ENCODE measurements at regions not wholly inside any gene's neighbourhood (a gene's known extent, or its start where the extent isn't known, plus 50 kb on each side); places are given as distances from the start of the nearest gene placed in this dataset.

GRCh38 chr10:64261092-64261491, 739.9 kb downstream of the REEP3 start:
- no peak for DNase-seq

- DNase-seq: no peak
Observed at GRCh38 chr10:64261676-64262075, 740.5 kb downstream of the REEP3 start.

GRCh38 chr10:64265961-64266360, 744.8 kb downstream of the REEP3 start:
- DNase-seq: no peak

GRCh38 chr10:64271508-64271907, 750.3 kb downstream of the REEP3 start:
- DNase-seq: no peak

DNA sequence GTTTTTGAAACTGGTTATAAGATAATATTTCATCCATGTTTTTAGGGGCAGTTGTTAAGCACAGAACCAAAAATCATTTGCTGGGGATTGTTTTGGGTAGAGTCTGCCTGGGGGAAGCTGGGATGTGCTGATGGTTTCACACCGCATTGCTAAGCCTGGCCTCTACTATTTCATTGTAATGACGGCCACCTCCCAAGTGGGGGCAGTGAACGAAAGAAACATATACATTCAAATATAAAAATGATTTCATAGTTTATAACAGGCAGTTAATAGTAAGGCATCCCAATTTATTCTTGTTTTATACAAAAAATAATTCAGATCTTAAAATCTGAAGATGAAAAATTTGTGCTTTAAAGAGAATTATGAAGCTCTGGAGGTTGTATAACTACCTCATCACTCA, 750.8 kb downstream of the REEP3 start:
- DNase-seq: no peak

DNA sequence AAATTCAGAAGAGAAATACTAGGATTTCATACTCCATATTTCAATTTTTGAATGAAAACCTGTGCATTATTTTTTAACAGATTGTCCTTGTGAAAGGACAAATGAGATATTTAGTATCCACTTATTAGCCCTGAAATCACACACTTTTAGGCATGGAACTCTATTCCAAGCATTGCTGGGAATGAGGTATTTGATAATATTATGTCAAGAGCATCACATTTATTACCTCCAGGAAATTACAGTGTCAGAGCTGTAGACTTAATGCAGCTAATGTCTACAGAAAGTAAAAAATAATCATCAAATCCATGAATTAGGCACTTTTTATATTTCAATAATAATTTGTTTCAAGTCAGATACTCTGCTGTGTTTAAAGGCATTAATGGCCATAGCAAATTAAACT, 753.8 kb downstream of the REEP3 start:
- no peak for DNase-seq

DNA sequence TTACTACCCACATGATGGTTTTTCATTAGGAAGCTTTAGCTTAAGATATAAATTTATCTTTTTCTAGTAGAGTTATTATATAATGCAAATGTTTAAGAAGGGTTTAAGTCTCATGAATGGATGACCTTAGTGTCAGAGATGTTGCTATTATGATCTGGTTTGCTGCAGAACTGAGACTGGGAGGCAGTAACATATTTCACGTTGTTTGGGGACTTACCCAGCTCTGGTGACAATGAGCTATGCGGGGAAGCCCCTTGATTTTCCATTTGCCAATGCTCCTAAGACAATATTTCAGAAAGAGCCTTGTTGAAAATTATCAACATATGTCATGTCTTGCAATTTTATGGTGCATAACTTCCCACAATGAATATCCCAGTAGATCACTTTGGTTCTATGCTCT, 754.6 kb downstream of the REEP3 start:
- DNase-seq: no peak

DNA sequence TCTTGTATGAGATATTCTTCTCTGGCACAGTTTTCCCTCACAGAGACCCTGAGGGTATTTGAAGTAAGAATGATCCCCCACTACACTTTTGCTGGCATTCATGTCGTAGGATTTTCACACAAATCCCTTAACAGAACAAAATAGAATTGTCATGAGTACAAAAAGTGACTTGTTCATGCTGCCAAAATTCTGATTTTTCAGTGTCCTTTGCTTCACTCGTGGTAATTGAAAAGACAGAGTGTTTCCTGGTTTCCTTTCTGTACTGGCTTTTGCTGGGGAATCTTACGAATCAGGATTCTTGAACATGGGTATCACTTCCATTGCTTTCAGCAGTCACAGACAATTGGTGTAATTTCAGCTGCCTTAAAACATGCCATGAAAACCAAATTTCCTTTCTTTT, 756.3 kb downstream of the REEP3 start:
- no peak for DNase-seq

GRCh38 chr10:64283621-64284020, 762.4 kb downstream of the REEP3 start:
- no peak for DNase-seq

GRCh38 chr10:64286533-64286932, 765.3 kb downstream of the REEP3 start:
- DNase-seq: no peak

- DNase-seq: no peak
Observed at GRCh38 chr10:64288404-64288803, 767.2 kb downstream of the REEP3 start.

- no peak for DNase-seq
Observed at GRCh38 chr10:64303566-64303965, 782.4 kb downstream of the REEP3 start.

DNA sequence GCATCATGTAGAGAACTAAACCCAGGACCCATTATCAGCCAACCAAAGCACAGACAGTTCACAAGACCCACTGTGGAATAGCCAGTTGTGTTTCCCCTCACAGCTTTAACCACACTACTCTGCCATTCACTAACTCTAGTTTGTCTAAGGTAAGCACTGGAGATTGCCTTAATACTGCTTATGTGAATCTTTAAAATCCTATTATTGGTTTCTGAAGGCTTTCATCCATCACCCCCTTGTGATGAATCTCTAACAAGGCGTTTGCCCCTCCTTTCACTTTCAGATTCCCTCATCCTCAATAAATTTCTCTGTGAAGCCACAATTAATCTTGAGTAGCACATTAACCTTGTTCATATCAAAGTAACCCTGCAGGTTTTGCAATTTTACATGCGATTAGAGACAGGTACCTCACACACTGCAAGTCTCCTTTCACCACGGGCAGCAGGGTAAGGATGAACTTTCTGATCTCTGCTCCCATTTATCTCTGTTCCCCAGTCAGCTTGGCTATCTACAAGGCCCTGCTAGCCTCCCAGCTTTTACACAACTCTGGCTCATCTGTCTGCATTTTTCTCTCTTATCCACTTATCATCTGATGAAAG, 785.6 kb downstream of the REEP3 start:
- DNase-seq: no peak

DNA sequence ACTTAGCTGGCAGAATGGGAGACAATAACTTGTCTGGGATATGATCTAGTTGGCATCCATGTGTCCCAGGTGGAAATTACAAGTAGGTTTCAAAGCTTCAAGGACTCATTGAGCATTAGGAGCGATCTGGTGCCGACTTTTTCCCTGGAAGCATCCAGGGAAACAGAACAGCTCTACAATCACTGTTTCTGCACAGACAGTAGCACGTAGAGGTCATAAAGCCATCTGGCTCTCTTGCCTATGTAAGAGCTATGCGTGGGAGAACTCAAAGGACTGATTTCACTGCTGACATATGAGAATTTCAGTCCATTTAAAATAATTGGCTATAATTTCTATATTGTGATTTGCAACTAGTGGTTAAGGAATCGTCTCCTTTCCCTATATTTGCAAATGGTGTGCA, 791.7 kb downstream of the REEP3 start:
- no peak for DNase-seq

DNA sequence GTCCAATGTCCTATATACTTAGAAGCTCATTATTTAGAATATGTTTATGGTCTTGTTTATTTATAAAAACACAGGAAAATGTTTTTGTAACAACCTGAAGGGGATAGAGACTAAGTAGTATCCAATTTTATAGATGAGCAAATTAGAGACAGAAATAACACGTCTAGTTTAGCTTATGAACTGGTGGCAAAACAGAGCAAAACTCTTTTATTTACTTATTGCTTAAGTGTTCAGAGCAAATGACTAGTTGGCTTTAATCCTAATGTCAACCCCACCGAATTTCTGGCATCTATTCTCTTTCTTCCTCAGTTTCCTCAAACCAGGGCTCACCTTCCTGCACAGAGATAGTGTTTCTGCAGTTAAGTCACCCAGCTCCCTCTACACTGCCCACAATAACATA, 792.8 kb downstream of the REEP3 start:
- DNase-seq: no peak

DNA sequence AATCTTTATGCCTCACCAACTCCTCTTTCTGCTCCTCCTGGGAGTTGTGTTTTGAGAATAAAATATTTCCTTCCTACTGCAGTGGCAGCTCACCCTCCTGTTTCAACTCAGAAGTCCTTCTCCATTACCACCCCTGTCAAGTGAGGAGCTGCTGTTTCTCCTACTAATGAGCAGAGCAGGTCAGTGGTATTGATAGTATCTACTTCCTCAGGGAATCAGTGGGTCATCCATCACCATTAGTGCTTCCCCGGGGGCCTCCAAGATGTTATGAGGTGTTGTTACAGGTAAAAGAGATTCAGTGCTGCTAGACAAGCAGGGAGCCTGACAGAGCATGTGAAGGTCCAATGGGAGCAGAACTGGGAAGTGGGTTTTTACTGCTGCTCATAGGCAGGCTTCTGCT, 795.2 kb downstream of the REEP3 start:
- no peak for DNase-seq

GRCh38 chr10:64316833-64317232, 795.6 kb downstream of the REEP3 start:
- no peak for DNase-seq

DNA sequence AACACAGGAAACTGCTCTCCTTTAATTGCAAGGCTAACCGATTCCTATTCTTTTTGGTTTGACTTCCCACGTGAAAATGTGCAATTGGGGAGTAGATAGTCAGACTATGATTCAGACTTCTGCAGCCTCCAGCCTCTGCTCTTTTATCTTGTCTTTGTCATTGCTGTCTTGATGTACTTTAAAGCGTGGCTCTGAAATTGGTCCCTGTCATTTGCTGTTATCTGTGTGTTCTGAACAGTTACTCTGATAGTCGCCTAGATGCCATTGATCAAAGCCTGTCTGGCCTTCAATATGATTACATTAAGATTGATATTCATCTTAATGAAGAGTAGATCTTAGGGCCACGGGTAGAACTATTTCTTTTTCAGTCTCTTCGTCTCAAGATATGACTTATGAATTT, 799.2 kb downstream of the REEP3 start:
- no peak for DNase-seq

DNA sequence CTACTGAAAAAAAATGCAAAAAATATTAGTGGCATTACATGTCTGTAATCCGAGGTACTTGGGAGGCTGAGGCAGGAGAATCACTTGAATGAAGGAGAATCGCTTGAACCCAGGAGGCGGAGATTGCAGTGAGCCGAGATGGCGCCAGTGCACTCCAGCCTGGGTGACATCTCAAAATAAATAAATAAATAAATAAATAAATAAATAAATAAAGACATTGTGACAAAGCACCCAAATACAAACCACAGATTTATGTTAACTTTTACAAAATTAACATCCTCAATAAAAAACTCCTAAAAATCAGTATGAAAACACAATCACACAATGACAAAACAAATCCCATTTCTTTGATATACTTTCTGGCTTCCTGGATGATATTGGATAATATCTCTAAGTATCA, 808.3 kb downstream of the REEP3 start:
- DNase-seq: no peak

DNA sequence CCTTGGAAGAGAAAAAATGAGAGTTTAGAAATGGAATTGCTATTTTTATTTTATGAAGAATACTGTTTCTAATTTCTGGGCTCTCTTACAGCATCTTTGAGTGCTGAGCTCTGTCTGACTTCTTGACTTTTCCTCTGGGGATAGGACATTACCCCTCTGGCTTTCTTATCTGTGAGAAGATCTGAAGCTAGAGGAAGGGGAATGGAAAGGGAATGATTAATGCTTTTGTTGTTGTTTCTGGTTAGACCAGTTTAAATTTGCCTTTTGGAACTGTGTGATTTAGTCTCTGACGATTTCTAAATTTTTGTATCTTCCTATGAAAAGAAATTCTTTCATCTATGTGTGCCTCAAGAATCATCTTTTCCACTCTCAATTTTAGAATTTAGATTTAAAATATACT, 811.4 kb downstream of the REEP3 start:
- DNase-seq: no peak

DNA sequence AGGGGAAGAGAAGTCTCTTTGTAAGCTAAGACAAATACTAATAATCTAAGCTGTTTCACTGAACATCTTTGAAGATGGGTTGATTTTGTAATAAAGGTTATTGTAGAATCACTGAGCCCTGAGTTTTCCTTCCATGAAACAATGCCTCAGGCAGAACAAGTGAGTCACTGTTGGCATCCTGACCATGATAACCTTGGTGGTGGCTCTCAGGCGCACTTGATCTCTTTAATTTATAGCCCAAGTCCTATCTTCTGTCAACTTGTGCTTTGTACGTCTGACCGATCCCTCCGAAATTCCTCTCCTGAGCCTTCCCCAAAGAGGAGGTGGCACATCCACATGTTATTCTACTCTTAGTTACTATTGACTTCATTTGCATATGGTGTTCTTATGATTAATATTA, 812.9 kb downstream of the REEP3 start:
- DNase-seq: no peak

DNA sequence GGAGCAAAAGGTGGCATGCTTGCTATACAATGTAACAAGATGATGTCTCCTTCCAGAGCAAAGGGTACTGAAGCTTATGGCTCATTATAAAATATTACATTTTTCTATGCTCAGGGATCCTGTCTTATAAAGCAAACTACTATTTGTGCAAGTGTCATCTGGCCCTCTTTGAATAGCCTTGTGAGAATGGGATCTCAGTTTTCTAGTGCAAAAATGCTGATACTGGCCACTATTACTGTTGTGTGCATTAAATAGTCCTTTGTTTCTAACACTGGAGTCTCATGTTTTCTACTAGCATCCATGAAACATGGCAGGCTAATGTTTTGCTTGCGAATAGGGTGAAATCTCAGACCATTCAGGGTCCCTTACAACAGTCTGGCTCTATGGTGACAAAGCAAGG, 823.0 kb downstream of the REEP3 start:
- no peak for DNase-seq

DNA sequence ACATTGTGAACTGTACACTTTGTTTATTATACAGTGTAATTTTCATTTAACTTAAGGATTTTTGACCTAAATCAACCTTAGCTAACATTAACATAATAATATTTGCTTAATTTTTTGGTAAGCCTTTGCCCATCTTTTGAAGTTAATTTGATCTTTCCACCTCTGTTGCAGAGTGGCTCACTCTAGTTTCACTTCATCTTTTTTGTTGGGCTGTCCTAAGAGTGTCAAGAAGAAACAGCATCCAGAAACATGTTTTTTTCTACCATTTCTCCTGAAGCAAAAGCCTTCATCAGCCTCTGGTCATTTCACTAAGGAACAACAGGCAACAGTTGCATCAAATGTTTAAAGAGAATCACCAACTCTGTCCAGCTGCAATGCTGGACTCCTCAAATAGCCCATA, 824.7 kb downstream of the REEP3 start:
- no peak for DNase-seq

DNA sequence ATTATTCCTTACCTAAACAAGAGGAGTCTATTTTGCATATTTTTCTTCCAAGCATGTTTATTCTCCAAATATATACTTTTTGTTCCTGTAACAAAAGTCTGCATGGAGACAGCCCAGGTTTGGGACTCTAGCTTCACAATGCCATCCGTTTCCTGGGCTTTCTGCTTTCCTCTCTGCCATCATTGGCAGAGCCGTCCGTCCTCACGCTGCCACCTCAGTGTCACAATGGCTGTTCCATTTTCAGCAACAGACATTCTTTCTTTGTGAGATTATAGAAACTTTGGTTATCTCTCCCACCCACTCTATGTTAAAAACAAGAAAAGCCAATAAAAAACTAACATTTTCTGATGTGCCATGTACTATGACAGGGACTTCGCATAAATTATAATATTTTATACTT, 825.2 kb downstream of the REEP3 start:
- DNase-seq: no peak

- no peak for DNase-seq
Observed at GRCh38 chr10:64350665-64351064, 829.5 kb downstream of the REEP3 start.

DNA sequence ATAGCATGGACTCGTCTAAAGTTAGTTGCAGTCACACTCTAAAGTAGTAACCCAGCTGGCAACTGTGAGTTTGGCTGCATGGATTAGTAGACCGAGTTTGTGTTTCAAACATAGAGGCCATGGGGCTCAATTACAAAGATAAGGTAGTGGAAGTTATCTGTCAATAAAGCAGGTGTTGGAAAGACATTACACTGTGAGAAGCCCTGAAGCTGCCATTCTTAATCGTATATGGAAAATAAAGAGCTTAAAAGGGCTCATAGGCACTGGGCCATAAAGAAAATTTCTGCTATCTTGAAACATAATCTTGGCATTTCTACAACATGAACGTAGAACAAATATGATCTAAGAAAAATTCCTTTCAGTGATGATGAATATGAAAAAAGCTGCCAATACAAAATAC, 837.7 kb downstream of the REEP3 start:
- DNase-seq: no peak

Measured in KG1 (cell line).